OCI-LY1 (cell line): ENCODE measurements at regions not wholly inside any gene's neighbourhood (a gene's known extent, or its start where the extent isn't known, plus 50 kb on each side); places are given as distances from the start of the nearest gene placed in this dataset.

Source experiments
- H2AFZ ChIP-seq: fragments of 200-600 bp; sonication (generic), shearing (Covaris generic); 2 replicates; pipeline ENCODE4 v1.6.0; 2014; ENCODE audit warnings: antibody characterized with exemption, mild to moderate bottlenecking, low read length
- H3F3A ChIP-seq: fragments of 200-600 bp; sonication (generic), shearing (Covaris generic); 2 replicates; pipeline ENCODE4 v1.6.0; 2014; ENCODE audit warnings: mild to moderate bottlenecking, antibody characterized with exemption, low read length, moderate library complexity; ENCODE audit not compliant: insufficient read depth
- H3K27ac ChIP-seq: fragments of 200-600 bp; sonication (generic); 2 replicates; pipeline ENCODE4 v1.5.1; 2014; ENCODE audit warnings: low read length, mixed run types, mild to moderate bottlenecking, low read depth; ENCODE audit not compliant: poor library complexity, severe bottlenecking
- H3K27me3 ChIP-seq: fragments of 200-600 bp; sonication (generic); 2 replicates; pipeline ENCODE4 v1.6.0; 2014; ENCODE audit warnings: antibody characterized with exemption, mild to moderate bottlenecking, low read length, moderate library complexity; ENCODE audit not compliant: insufficient read depth
- H3K36me3 ChIP-seq: fragments of 200-600 bp; sonication (generic); 2 replicates; pipeline ENCODE4 v1.6.1; 2014; ENCODE audit warnings: mild to moderate bottlenecking, antibody characterized with exemption, low read length, moderate library complexity, mixed read lengths; ENCODE audit not compliant: insufficient read depth
- H3K4me1 ChIP-seq: fragments of 200-600 bp; sonication (generic); 2 replicates; pipeline ENCODE4 v1.5.1; 2014; ENCODE audit warnings: mild to moderate bottlenecking, low read length, moderate library complexity; ENCODE audit not compliant: insufficient read depth, severe bottlenecking
- H3K4me2 ChIP-seq: fragments of 200-600 bp; sonication (generic), shearing (Covaris generic); 2 replicates; pipeline ENCODE4 v1.6.1; 2014; ENCODE audit warnings: low read length
- H3K4me3 ChIP-seq: fragments of 200-600 bp; sonication (generic); 2 replicates; pipeline ENCODE4 v1.5.1; 2014; ENCODE audit warnings: low read length, low read depth, mild to moderate bottlenecking, mixed read lengths; ENCODE audit not compliant: poor library complexity, severe bottlenecking
- H3K79me2 ChIP-seq: fragments of 200-600 bp; shearing (Covaris generic); 2 replicates; pipeline ENCODE4 v1.6.1; 2016; ENCODE audit warnings: mixed run types, low read length, mixed read lengths; ENCODE audit not compliant: insufficient read depth
- H3K9ac ChIP-seq: fragments of 200-600 bp; sonication (generic), shearing (Covaris generic); 2 replicates; pipeline ENCODE4 v1.6.1; 2014; ENCODE audit warnings: mild to moderate bottlenecking, low read length, mixed read lengths
- H3K9me2 ChIP-seq: fragments of 200-600 bp; sonication (generic), shearing (Covaris generic); 2 replicates; pipeline ENCODE4 v1.6.1; 2014; ENCODE audit warnings: low read depth, mild to moderate bottlenecking, low read length, mixed read lengths
- H3K9me3 ChIP-seq: fragments of 200-600 bp; shearing (Covaris generic); 2 replicates; pipeline ENCODE4 v1.6.1; 2014; ENCODE audit warnings: low read length, mixed read lengths
- H4K20me1 ChIP-seq: fragments of 200-600 bp; sonication (generic), shearing (Covaris generic); 2 replicates; pipeline ENCODE4 v1.6.0; 2016; ENCODE audit warnings: mild to moderate bottlenecking, low read length; ENCODE audit not compliant: insufficient read depth
- CTCF ChIP-seq: fragments of 200-600 bp; sonication (generic), shearing (Covaris generic); IDR thresholded peaks from 2 replicates; pipeline ENCODE4 v1.5.1; 2017; ENCODE audit warnings: mild to moderate bottlenecking, antibody characterized with exemption, low read length, moderate library complexity, mixed read lengths
- EZH2 ChIP-seq: fragments of 200-600 bp; sonication (generic), shearing (Covaris generic); IDR thresholded peaks from 2 replicates; pipeline ENCODE4 v1.8.0; 2017; ENCODE audit warnings: borderline replicate concordance, mixed run types, mild to moderate bottlenecking, antibody characterized with exemption, low read length, moderate library complexity, mixed read lengths

GRCh38 chr12:89845767-89846166 is 137.1 kb upstream of the ATP2B1 start:
- Histone ChIP-seq H4K20me1 (no peaks in the 10 kb centered on the region), H2AFZ (no peak overlapping the region), H3K27ac (no peak overlapping the region), H3K4me1 (peaks cover 45% of the 10 kb centered on the region), H3K9me2 (no peaks in the 10 kb centered on the region), H3K4me2 (no peak overlapping the region), H3K27me3 (no peaks in the 10 kb centered on the region), H3F3A (no peaks in the 10 kb centered on the region), H3K4me3 (no peak overlapping the region), H3K9me3 (no peaks in the 10 kb centered on the region), H3K9ac (no peak overlapping the region), H3K36me3 (no peaks in the 10 kb centered on the region), H3K79me2 (no peaks in the 10 kb centered on the region)
- TF ChIP-seq CTCF (no peak), EZH2 (no peak)

- Histone ChIP-seq H3K9me2 (no peaks in the 10 kb centered on the region), H3K27me3 (no peaks in the 10 kb centered on the region), H3K79me2 (no peaks in the 10 kb centered on the region), H3K27ac (no peak overlapping the region), H4K20me1 (no peaks in the 10 kb centered on the region), H3K9me3 (no peaks in the 10 kb centered on the region), H2AFZ (peak overlapping the region; percentile 24; the same call in 1 of the 2 replicates), H3K4me3 (no peak overlapping the region), H3K4me2 (no peak overlapping the region), H3K4me1 (peaks cover 45% of the 10 kb centered on the region), H3K9ac (no peak overlapping the region), H3F3A (no peaks in the 10 kb centered on the region), H3K36me3 (no peaks in the 10 kb centered on the region)
- TF ChIP-seq CTCF = no peak
- no peak for TF ChIP-seq EZH2
Measured at GRCh38 chr12:89845366-89845765, 136.7 kb upstream of the ATP2B1 start.

- H3K79me2 ChIP-seq = no peaks in the 10 kb centered on the region
- no peaks in the 10 kb centered on the region for H3F3A ChIP-seq
- no peaks in the 10 kb centered on the region for H3K9me2 ChIP-seq
- H3K4me2 ChIP-seq = no peak overlapping the region
- peaks cover 50% of the 10 kb centered on the region for H3K4me1 ChIP-seq
- no peak overlapping the region for H3K27ac ChIP-seq
- no peak for TF ChIP-seq EZH2
- no peak for TF ChIP-seq CTCF
- H3K27me3 ChIP-seq = no peaks in the 10 kb centered on the region
- no peak overlapping the region for H3K4me3 ChIP-seq
- no peak overlapping the region for H3K9ac ChIP-seq
- H4K20me1 ChIP-seq = no peaks in the 10 kb centered on the region
- H3K36me3 ChIP-seq = no peaks in the 10 kb centered on the region
- no peak overlapping the region for H2AFZ ChIP-seq
- H3K9me3 ChIP-seq = no peaks in the 10 kb centered on the region
Measured at GRCh38 chr12:89844539-89844938, 135.9 kb upstream of the ATP2B1 start.
